HUES48 (cell line): ENCODE measurements at regions not wholly inside any gene's neighbourhood (a gene's known extent, or its start where the extent isn't known, plus 50 kb on each side); places are given as distances from the start of the nearest gene placed in this dataset.
"Not testable (repeated sequence)": the region's sequence is repeated elsewhere in the genome, so short reads cannot be mapped to it uniquely, and the experiment has no call there.

Experiments
- H3K27ac ChIP-seq: one replicate; pipeline ENCODE4 v1.7.0; 2013; ENCODE audit warnings: low read depth, low read length, inconsistent platforms
- H3K27me3 ChIP-seq: 2 replicates; pipeline ENCODE4 v1.6.1; 2013; ENCODE audit warnings: mild to moderate bottlenecking, low read length; ENCODE audit not compliant: control insufficient read depth, insufficient read depth
- H3K36me3 ChIP-seq: 2 replicates; pipeline ENCODE4 v1.6.1; 2013; ENCODE audit warnings: low read length; ENCODE audit not compliant: control insufficient read depth, insufficient read depth
- H3K4me1 ChIP-seq: 2 replicates; pipeline ENCODE4 v1.6.1; 2013; ENCODE audit warnings: mild to moderate bottlenecking, low read length; ENCODE audit not compliant: control insufficient read depth, insufficient read depth
- H3K4me3 ChIP-seq: 2 replicates; pipeline ENCODE4 v1.5.1; 2013; ENCODE audit warnings: mild to moderate bottlenecking, low read depth, low read length
- H3K9ac ChIP-seq: 2 replicates; pipeline ENCODE4 v1.6.1; 2013; ENCODE audit warnings: mild to moderate bottlenecking, low read depth, low read length, moderate library complexity
- H3K9me3 ChIP-seq: 2 replicates; pipeline ENCODE4 v1.6.1; 2013; ENCODE audit warnings: low read length; ENCODE audit not compliant: control insufficient read depth, insufficient read depth

GRCh38 chr5:78709729-78710430 lies 61.3 kb upstream of the LHFPL2 start:
- not testable (repeated sequence) for H3K4me1 ChIP-seq, H3K9me3 ChIP-seq, H3K36me3 ChIP-seq, H3K27me3 ChIP-seq, H3K27ac ChIP-seq, H3K9ac ChIP-seq, H3K4me3 ChIP-seq

- Histone ChIP-seq H3K9ac (no peak overlapping the region), H3K9me3 (peaks cover 5% of the 10 kb centered on the region; the same call in 1 of the 2 replicates), H3K4me3 (no peak overlapping the region), H3K36me3 (no peaks in the 10 kb centered on the region), H3K27me3 (no peaks in the 10 kb centered on the region), H3K4me1 (no peaks in the 10 kb centered on the region), H3K27ac (no peak overlapping the region)
Observed at GRCh38 chr5:78706825-78707224, 58.3 kb upstream of the LHFPL2 start.

GRCh38 chr5:78706381-78706780 lies 57.8 kb upstream of the LHFPL2 start:
- H3K36me3 ChIP-seq: no peaks in the 10 kb centered on the region
- H3K9me3 ChIP-seq: peaks cover 5% of the 10 kb centered on the region; the same call in 1 of the 2 replicates
- H3K9ac ChIP-seq: no peak overlapping the region
- no peak overlapping the region for H3K27ac ChIP-seq
- H3K27me3 ChIP-seq: no peaks in the 10 kb centered on the region
- no peaks in the 10 kb centered on the region for H3K4me1 ChIP-seq
- no peak overlapping the region for H3K4me3 ChIP-seq

- H3K4me3 ChIP-seq: no peak overlapping the region
- no peak overlapping the region for H3K9ac ChIP-seq
- H3K27me3 ChIP-seq: no peaks in the 10 kb centered on the region
- peaks cover 5% of the 10 kb centered on the region; the same call in 1 of the 2 replicates for H3K9me3 ChIP-seq
- no peaks in the 10 kb centered on the region for H3K36me3 ChIP-seq
- no peaks in the 10 kb centered on the region for H3K4me1 ChIP-seq
- no peak overlapping the region for H3K27ac ChIP-seq
Observed at GRCh38 chr5:78705826-78706225, 57.3 kb upstream of the LHFPL2 start.

GRCh38 chr5:78701795-78702410 lies 53.3 kb upstream of the LHFPL2 start:
- H3K27me3 ChIP-seq: no peaks in the 10 kb centered on the region

GRCh38 chr5:78699552-78700153 lies 51.1 kb upstream of the LHFPL2 start:
- H3K4me3 ChIP-seq: no peak overlapping the region
- no peak overlapping the region for H3K9ac ChIP-seq
- H3K4me1 ChIP-seq: no peaks in the 10 kb centered on the region
- no peaks in the 10 kb centered on the region for H3K36me3 ChIP-seq
- no peaks in the 10 kb centered on the region for H3K9me3 ChIP-seq
- H3K27me3 ChIP-seq: no peaks in the 10 kb centered on the region
- no peak overlapping the region for H3K27ac ChIP-seq

More at GRCh38 chr5:78701795-78702410, 53.3 kb upstream of the LHFPL2 start:
- H3K4me3 ChIP-seq: no peak overlapping the region
- no peak overlapping the region for H3K27ac ChIP-seq
- no peaks in the 10 kb centered on the region for H3K9me3 ChIP-seq
- H3K4me1 ChIP-seq: no peaks in the 10 kb centered on the region
- no peak overlapping the region for H3K9ac ChIP-seq
- H3K36me3 ChIP-seq: no peaks in the 10 kb centered on the region

GRCh38 chr5:78698191-78698791 lies 49.7 kb upstream of the LHFPL2 start:
- no peaks in the 10 kb centered on the region for H3K9me3 ChIP-seq
- H3K27me3 ChIP-seq: no peaks in the 10 kb centered on the region
- H3K36me3 ChIP-seq: no peaks in the 10 kb centered on the region
- H3K27ac ChIP-seq: no peak overlapping the region
- H3K9ac ChIP-seq: no peak overlapping the region
- H3K4me1 ChIP-seq: no peaks in the 10 kb centered on the region
- no peak overlapping the region for H3K4me3 ChIP-seq
